ENCODE measurements at regions not wholly inside any gene's neighbourhood (a gene's known extent, or its start where the extent isn't known, plus 50 kb on each side); places are given as distances from the start of the nearest gene placed in this dataset.

DNA sequence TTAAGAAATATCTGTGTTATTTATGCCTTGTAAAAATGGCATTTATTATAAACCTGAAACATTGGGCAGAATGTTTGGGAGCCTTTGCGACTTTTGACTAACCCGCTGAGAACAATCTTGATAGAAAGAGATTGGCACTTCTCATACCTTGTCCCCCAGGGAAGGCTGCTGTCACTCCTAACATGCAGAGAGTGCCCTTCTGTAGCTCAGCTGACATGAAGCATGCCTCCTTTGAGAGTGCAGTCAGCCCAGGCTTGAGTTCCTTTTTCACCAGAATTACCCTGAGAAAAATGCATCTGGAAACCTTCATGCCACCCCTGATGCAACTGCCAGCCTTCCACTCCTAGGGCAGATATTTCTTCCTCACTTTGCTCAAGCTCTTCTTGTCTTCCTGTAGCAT lies 569.2 kb upstream of the ARPP21 start:
- Histone ChIP-seq H3K27me3 (no peaks in the 10 kb centered on the region), H3K9me3 (ENCODE audit: low read depth) (no peaks in the 10 kb centered on the region), H3K4me3 (no peak overlapping the region), H3K36me3 (no peaks in the 10 kb centered on the region), H3K27ac (no peak overlapping the region), H3K4me1 (ENCODE audit: low read depth) (peaks cover 6% of the 10 kb centered on the region)
- peak in 1 of 2 donors; percentile 46 for DNase-seq (ENCODE audit: low read depth in 1 of 2, low spot score in 1 of 2)
- no peak for TF ChIP-seq CTCF (IDR thresholded peaks at IDR 0.05; ENCODE audit: low read depth, low read length)

DNA sequence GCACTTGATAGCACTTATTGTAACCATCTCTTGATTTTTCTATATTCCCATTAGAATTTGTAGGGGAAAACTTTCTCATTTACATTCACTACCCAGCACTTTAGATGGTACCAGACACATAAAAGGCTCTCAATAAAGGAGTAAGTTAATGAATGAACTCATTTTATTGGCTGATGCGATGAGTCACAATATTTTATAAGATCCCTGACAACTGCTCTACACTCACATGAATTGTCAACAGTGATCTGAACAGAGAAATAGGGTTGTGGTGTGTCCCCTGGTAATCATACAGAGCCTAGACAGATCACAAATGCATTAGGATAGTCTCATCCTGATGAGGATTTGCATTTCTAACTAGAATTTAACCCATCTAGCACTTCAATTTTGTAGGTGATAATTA lies 567.6 kb upstream of the ARPP21 start:
- Histone ChIP-seq H3K4me1 (ENCODE audit: low read depth) (peaks cover 6% of the 10 kb centered on the region), H3K9me3 (ENCODE audit: low read depth) (no peaks in the 10 kb centered on the region), H3K27ac (no peak overlapping the region), H3K36me3 (no peaks in the 10 kb centered on the region), H3K27me3 (no peaks in the 10 kb centered on the region), H3K4me3 (no peak overlapping the region)
- TF ChIP-seq CTCF (IDR thresholded peaks at IDR 0.05; ENCODE audit: low read depth, low read length) = no peak
- no peak for DNase-seq (ENCODE audit: low read depth in 1 of 2, low spot score in 1 of 2)

DNA sequence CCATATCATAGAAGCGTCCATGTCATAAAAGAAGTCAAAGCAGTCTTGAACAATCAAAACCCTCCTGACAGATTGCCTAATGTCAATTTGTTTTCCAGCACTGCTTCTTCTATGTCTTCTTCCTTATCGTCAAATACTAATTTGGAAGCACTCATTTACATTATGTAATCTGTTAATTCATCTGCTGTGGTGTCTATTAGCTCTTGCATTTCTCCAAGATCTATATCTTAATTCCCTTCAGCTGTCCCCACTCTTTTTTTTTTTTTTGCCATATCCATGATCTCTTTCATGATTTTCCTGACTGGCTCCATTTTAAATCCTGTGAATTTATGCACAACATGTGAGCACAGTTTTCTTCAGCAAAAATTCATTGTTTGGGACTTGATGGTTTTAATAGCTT lies 560.5 kb upstream of the ARPP21 start:
- no peak for DNase-seq (ENCODE audit: low read depth in 1 of 2, low spot score in 1 of 2)
- TF ChIP-seq CTCF (IDR thresholded peaks at IDR 0.05; ENCODE audit: low read depth, low read length) = no peak
- no peaks in the 10 kb centered on the region for H3K36me3 ChIP-seq

DNA sequence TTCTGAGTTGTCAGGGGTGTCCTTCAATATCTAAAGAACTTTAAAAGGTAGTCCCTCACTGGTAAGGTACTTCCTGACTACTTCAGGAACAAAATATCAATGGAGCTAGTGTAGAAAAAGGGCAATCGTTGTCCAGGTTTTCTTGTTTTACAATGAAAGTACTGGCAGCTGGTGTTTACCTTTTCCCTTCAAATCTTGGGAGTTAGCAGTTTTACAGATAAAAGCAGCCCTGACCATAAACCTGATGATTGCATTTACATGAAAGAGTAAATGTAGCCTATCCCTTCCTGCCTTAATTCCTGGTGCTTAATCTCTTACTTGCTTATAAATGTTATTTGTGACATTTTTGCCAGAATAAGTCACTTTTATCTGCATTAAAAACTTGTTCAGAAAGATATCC lies 559.9 kb upstream of the ARPP21 start:
- no peak for TF ChIP-seq CTCF (IDR thresholded peaks at IDR 0.05; ENCODE audit: low read depth, low read length)
- Histone ChIP-seq H3K9me3 (ENCODE audit: low read depth) (no peaks in the 10 kb centered on the region), H3K4me1 (ENCODE audit: low read depth) (no peaks in the 10 kb centered on the region), H3K4me3 (no peak overlapping the region), H3K27ac (no peak overlapping the region), H3K36me3 (no peaks in the 10 kb centered on the region), H3K27me3 (no peaks in the 10 kb centered on the region)
- no peak for DNase-seq (ENCODE audit: low read depth in 1 of 2, low spot score in 1 of 2)

More for the DNA sequence above, 560.5 kb upstream of the ARPP21 start:
- no peaks in the 10 kb centered on the region for H3K9me3 ChIP-seq (ENCODE audit: low read depth)
- H3K4me3 ChIP-seq = no peak overlapping the region
- H3K27ac ChIP-seq = no peak overlapping the region
- H3K27me3 ChIP-seq = no peaks in the 10 kb centered on the region
- no peaks in the 10 kb centered on the region for H3K4me1 ChIP-seq (ENCODE audit: low read depth)

GRCh38 chr3:35081899-35082298 lies 557.4 kb upstream of the ARPP21 start:
- no peak for DNase-seq (ENCODE audit: low read depth in 1 of 2, low spot score in 1 of 2)
- Histone ChIP-seq H3K27me3 (no peaks in the 10 kb centered on the region), H3K36me3 (no peaks in the 10 kb centered on the region), H3K27ac (no peak overlapping the region), H3K4me1 (ENCODE audit: low read depth) (no peaks in the 10 kb centered on the region), H3K9me3 (ENCODE audit: low read depth) (no peaks in the 10 kb centered on the region), H3K4me3 (no peak overlapping the region)
- no peak for TF ChIP-seq CTCF (IDR thresholded peaks at IDR 0.05; ENCODE audit: low read depth, low read length)

DNA sequence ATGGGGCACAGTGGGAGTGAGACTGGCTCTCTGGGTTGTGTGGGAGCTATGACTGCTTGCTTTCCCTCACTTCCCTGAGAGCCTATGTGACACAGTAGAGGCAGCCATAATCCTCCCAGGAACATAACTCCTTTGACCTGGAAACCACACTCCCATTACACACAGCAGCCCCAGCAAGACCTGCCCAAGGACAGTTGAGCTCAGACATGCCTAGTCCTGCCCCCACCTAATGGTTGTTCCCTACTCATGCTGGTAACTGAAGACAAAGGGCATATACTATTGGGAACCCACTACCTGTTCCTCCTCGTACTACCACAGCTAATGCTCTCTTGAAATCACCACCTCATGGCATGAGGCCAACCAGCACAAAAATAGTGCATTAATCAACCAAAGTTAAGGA lies 550.4 kb upstream of the ARPP21 start:
- Histone ChIP-seq H3K27me3 (no peaks in the 10 kb centered on the region), H3K27ac (no peak overlapping the region), H3K36me3 (no peaks in the 10 kb centered on the region), H3K4me3 (no peak overlapping the region), H3K9me3 (ENCODE audit: low read depth) (no peaks in the 10 kb centered on the region), H3K4me1 (ENCODE audit: low read depth) (no peaks in the 10 kb centered on the region)
- no peak for DNase-seq (ENCODE audit: low read depth in 1 of 2, low spot score in 1 of 2)
- no peak for TF ChIP-seq CTCF (IDR thresholded peaks at IDR 0.05; ENCODE audit: low read depth, low read length)

Data from cardiac muscle cell (in vitro differentiated cells and primary cell).